CD1c-positive myeloid dendritic cell (primary cell): ENCODE measurements at regions not wholly inside any gene's neighbourhood (a gene's known extent, or its start where the extent isn't known, plus 50 kb on each side); places are given as distances from the start of the nearest gene placed in this dataset.

Source experiments
- DNase-seq: peaks from one replicate; pipeline ENCODE4 v3.0.0-alpha.2; 2016; ENCODE audit errors: extremely low spot score

DNA sequence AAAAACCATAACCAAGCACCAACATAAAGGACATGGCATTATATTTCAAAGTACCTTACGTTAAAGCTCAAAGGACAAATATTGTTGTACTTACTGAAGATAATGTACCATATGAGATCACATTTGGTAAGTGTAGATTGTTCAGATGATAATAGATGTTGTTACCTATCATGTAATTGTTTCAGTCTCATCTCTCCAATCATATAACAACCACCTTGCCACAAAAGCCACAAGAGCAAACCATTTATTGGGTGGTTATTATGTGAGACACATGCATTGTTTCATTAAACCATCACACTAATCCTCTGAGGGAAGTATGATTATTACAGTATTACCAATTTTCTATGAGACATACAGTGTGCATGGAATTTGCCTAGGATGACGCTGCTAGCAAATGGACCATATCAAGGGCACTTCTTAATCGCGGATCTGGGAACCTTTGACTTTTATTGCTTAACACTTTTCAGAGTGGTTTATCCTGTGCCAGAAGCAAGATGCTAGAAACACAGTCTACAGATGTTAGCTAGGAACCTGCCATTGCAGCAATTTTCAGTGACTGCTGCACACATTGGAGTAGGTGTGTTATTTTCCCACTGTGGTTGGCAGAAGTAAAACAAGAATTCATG lies 149.8 kb upstream of the AKIRIN2 start:
- DNase-seq = no peak

DNA sequence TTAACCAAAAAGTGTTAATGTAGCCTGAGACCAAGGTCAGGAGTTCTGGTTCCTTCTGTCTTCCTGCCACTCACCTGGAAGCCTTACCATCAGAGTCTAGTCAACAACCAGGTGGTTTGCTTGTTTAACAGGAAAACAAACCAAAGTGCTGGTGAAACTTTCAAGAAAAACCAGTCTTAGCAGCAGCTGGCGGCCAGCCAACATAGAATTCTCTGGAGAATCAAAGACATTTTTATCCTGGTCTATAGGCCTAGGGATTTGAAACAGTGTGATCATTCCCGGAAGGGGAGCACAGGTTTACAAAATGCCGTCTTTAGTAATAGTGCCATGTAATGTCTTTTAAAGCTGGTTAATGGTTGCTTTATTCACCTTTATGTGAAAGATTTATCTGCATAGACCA lies 146.6 kb upstream of the AKIRIN2 start:
- no peak for DNase-seq

DNA sequence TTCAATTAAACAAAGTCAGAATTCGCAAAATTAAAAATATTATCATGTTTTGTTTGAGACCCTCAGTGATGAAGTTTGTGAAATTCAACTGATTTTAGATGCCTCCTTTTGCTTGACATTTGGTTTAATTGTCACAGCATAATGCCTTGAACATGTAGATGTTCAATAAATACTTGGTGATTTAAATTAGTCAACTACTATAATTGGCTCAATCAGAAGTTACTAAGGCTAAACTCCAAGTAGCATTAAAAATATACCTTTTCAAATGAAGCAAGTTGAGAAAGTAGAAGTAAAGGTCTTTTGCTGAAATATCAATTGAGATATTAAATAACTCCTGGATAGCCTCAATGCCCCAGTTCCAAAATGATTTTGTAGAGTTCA lies 145.8 kb upstream of the AKIRIN2 start:
- no peak for DNase-seq

DNA sequence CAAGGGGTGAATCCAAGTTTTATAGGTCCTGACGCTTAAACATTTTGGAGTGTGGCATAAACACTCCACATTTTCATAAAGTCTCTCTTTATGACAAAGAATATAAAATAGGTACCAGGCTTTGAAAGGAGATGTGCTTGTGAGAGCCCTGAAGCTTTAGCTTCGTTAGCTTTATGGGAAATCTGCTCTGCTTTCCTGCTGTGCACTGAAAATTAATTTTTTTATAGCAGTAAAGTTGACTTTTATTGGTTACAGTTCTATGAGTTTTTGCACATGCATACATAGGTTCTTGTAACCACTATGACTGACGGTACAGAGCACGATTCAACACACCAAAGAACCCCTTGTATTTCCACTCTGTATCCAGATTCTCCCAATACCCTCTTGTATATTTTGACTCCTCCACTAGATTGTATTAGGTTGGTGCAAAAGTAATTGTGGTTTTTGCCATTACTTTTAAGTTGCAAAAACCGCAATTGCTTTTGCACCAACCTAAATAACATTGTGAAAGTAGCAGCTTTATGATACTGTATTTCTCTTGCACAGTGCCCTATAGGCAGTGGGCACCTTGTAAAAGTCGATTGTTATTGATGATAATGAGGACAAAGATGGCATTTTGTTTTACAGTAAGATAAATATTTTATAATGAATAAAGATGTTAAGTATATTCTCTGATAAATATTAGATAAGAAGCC lies 145.2 kb upstream of the AKIRIN2 start:
- DNase-seq = no peak

DNA sequence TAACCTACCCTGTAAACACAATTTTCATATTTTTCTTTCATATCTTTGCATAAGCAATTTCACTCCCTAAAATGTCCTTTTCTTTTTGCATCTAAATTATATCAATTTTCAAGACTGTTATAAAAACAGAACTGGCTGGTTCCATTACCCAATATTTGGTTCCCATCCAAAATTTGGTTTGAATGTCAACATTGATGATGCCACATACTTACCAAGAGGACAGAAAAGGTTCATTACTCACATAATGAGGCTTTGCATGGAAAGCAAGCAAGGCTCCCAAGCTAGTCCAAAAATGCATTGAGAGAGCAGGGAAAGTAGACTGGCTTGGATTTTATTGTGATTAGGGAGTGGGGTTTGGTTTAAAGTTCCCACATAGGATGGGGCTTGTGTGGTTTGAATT lies 144.4 kb upstream of the AKIRIN2 start:
- DNase-seq = no peak

DNA sequence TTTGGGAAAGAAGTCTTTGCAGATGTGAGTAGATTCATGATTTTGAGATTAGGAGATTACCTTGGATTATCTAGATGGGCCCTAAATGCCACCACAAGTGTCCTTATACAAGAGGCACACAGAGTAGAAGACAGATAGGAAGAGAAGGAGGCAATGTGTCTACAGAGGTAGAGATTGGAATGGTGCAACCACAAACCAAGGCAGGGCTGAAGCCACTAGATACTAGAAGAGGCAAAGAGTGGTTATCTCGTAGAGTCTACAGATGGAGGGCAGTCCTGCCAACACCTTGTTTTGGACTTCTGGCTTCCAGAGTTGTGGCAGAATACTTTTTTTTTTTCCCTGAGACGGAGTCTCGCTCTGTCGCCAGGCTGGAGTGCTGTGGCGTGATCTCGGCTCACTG lies 138.3 kb upstream of the AKIRIN2 start:
- no peak for DNase-seq

DNA sequence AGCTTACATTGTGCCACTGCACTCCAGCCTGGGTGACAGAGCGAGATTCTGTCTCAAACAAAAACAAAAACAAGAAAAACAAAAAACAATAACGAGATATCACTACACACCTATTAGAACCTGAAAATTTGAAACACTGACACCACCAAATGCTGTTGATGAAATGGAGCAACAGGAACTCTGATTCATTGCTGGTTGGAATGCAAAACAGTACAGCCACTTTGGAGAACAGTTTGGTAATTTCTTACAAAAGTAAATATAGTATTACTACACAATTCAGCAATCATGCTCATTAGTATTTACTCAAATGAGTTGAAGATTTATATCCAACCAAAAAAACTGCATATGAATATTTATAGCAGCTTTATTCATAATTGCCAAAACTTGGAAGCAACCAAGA lies 135.8 kb upstream of the AKIRIN2 start:
- no peak for DNase-seq

DNA sequence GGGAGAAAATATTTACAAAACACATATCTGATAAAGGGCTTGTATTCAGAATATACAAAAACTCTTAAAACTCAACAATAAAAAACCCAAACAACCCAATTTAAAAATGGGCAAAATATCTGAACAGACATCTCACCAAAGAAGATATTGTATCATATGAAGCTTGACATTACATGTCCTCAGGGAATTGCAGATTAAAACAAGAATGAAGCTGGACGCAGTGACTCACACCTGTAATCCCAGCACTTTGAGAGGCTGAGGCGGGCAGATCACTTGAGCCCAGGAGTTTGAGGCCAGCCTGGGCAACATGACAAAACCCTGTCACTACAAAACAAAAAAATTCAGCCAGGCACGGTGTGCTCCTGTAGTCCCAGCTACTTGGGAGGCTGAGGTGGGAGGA lies 135.4 kb upstream of the AKIRIN2 start:
- no peak for DNase-seq

DNA sequence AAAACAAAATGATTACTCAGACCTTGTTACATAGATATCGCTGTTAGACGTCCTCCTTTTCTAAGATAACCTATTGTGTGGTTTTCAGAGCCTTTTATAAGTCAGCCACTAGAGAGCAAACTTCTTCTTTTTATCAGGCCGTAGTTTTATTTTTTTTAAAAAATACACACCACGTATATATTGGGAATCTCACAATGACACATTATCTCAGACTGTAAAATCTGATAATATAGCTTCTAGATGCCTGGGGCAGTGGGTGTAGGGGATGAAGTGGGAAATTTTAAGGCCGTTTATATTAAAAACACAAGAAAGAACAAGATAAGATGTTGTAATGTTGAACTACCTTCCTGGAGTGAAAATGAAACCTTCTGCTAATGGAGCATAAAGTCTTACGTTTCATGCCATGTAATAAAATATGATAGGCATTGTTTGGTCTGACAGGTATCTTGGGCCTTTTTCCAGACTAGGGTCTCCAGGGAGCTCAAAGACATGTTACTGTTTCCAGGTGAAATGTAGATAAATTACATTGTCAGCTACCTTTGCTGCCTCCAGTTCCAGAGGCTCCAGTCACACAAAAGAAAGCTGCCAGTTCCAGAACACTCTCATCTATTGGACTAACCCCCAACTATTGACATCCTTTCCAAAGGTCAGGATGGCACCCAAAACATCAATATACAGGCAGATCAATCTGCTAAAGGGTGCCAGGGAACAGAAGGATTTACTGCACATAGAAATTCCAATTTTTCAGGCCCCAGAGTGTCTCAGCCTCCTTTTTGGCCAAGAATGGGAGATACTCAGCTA lies 130.2 kb upstream of the AKIRIN2 start:
- peak; percentile 48 for DNase-seq

DNA sequence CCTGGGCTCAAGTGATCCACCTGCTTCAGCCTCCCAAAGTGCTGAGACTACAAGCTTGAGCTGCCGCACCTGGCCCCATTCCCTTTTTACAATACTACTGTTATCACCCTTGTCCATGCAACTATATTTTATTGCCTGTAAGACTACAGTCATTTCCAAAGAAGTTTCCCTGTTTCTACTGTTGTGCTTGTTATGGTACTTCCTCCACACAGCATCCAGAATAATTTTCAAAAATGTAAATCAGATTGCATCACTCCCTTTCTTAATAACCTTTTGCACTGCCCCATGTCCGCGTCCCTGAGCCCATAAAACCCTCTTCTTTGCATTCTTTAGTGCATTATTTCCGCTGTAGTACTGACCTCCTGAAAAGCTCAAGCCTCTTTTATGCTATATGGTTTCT lies 128.9 kb upstream of the AKIRIN2 start:
- DNase-seq = peak; percentile 26

DNA sequence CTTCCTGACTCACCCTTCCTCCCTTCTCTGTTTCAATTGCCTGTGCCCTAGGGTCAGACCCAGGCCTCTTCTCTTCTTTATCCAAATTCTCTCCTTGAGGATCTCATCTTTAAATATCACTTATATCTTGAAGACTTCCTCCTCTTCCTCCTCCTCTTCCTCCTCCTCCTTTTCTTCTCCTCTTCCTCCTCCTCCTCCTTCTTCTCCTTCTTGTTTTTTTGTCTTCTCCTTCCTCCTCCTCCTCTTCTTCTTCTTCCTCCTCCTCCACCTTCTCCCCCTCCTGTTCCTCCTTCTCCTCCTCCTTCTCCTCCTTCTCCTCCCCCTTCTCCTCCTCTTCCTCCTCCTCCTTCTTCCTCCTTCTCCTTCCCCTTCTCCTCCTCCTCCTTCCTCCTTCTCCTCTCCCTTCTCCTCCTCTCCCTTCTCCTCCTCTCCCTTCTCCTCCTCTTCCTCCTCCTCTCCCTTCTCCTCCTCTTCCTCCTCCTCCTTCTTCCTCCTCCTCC lies 127.6 kb upstream of the AKIRIN2 start:
- no peak for DNase-seq

DNA sequence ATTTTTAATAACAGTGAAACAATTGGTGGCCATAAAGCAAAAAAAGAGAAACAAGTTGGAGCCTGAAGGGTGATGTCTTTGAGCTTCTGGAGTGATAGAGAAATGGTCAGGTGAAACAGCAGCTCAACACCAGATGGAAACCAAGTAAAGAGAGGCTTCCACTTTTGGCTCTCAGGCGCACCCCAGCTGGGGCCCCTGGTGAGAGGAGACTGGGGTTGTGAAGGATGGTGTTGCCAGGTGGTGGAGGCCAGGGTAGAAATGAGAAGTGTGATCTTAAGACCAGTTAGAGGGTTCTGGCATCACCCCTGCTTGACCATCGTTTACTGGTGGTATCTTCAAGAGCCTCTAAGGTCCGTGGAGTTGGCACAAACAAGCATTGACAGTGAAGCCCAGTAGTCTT lies 126.0 kb upstream of the AKIRIN2 start:
- no peak for DNase-seq

DNA sequence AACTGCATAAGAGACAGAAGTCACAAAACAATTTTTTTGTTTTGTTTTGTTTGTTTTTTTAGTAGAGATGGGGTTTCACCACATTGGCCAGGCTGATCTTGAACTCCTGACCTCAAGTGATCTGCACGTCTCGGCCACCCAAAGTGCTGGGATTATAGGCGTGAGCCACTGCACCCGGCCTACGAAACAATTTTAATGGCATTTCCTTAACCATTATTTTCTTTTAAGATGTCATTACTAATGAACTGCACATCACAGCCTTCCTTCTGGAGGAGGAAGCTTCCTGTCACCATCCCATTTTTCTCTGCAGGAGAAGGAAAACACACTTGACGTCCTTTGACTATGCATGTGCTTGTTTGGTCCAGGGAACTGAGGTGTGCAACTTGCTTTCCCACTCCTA lies 125.3 kb upstream of the AKIRIN2 start:
- no peak for DNase-seq

DNA sequence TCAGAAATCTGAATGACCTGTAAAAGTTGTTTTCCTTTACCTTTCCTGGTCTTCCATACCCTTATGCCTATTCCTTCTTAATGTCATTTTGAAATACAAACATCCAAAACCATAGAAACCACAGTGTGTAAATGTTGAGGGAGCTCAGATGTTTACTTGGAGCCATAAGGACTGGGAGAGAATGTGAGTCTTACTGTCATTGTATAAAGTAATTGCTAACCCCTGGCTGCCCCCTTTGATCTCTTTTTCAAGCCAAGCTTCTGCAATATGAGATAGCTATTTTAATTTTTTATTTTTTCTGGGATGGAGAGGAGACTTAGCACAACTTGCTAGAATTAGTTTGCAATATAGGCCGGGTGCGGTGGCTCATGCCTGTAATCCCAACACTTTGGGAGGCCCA lies 124.4 kb upstream of the AKIRIN2 start:
- no peak for DNase-seq

DNA sequence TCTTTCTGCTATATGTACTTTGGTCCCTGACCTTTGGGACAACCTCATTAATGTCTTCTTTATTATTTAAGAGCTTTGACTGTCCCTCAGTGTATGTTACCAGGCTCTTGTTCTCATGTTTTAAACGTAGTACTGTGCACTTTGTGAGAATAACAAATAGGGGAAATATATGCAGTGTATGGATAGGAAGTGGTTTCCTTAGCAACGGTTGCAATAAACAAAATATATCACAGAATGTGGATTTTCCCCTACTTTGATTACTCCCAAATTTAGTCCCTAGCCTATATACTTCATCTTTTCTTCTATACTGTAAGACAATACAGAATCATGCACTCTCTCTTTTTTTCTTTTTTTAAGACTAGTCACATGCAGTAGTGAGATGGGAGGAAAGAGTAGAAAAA lies 123.8 kb upstream of the AKIRIN2 start:
- DNase-seq = peak; percentile 70

DNA sequence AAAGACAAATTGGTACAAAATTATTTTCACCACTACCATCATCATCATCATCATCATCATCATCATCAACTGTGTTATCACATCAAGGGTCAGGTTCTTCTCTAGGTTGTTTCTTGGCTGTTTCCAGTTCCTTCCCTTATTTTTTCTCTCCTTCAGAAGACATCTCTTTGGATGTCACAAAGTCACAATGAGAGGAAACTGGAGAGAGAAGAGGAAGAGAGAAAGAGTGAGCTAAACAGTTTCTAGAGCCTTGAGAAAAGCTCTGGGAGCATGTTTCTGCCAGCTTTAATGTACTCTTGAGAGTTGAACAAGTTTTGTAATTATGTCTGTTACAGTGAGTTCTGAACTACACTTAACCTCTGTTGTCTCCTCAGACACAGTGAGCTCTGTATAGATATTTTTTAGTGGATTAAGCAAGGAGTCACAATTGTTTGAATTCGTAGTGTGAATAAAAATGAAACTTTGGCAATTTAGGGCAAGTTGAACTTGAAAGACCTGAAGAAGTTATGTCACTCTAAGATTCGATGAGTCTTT lies 123.0 kb upstream of the AKIRIN2 start:
- DNase-seq = peak; percentile 35

DNA sequence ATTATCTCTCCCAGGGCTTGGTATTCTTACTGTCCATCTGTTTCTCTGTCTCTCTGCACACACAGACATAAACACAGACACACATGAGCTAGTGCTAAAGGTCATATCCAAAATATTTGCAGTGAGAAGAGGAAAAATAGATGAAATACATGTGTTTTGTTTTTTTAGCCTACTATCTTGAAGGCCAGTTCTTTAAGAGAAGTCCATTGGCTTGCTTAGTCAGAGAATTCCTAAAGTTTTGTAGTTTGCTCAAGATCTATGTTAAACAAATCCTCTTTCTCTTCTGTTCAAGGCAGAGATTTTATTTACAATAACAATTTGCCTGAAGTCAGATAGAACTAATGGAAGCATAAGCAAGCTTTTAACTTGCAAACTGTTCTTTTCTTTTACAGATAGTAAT lies 120.0 kb upstream of the AKIRIN2 start:
- DNase-seq = no peak

DNA sequence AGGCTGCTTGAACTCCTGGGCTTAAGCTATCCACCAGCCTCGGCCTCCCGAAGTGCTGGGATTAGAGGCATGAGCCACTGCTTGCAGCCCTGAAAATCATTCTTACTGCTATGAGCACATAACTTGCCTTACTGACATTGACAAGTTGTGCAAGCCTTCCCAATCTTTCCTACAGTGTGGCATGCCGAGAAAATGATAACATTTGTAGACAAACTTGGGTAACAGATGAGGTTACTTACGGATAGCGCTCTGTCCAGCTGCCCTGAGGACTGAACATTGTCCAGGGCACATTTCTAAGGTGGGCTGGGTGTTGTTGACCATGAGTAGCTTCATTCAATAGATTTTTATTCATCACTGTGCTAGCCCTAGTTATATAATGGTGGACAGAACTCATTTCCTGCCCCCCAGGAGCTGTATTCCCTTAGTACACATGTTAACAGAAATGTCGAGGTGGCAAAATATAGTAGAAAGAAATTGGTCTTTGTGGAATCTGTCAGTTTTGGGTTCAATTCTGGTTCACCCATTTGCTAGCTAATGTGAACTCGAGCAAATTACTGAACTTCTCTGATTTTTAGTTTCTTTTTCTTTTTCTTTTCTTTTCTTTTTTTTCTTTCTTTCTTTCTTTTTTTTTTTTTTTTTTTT lies 118.4 kb upstream of the AKIRIN2 start:
- no peak for DNase-seq

DNA sequence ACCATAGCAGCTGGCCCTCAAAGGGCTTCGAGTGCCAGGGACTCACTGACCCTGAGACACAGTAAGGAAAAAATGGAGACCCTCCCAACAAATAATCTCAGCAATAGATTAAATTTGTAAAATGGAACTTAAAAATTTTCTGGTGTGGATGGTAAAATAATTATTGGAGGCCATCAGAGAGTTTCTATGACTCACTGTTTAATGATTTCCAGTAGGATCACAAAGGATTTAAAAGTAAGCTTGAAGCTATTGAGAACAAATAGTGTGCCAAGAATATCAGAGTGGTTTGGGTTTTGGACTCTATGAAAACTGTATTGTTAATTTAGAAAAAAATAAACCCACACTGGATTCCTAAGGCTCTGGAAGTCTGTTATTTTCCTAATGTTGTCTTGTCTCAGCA lies 115.2 kb upstream of the AKIRIN2 start:
- DNase-seq = no peak

DNA sequence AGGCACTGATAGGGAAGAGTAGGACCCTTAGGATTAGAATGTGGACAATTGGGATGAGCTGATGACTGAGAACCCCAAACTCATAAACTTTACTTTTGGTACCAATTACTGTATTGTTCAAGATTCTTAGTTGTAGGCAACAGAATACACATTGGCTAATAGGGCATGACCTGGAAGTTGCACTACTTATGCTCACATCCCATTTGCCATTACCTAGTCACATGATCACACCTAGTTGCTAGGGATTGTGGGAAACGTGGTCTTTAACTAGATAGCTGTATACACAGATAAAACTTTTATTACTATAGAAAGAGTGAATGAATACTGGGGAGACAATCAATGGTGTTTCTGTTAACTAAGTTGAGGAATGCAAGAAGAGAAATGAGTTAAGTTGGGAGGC lies 113.4 kb upstream of the AKIRIN2 start:
- no peak for DNase-seq

DNA sequence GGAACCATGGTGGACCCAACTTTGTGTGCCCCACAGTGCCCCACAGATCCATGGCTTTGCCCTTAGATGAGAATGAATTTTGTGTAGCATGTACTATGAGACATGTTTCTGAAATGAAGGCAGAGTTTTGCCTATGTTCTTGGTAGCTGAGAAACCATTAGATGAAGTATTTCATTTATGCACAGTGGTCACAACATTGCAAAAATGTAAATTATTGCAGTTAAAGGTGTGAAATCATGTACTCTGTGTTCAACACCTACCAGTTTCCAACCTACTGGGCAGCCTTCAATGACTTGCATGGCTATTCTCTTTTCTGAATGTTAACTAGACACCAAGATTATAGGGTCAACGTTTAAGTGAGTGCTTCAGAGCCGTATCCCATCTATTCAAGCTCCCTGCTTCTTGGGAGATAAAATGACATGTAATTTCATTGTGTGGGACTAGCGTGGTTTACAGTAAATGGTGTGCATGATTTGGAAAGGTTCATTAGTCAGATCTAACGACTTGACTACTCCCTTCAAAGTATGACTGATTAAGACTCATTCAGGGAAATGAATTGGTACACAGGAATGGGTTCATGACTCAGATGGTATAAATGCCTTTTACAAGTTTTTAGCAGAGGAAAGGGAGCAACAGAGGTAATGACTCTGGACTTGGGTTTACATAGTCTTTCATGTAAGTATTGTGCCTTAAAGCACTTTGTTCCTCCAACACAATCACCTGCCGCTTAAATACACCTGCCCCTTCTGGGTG lies 106.1 kb upstream of the AKIRIN2 start:
- DNase-seq = no peak
